NCI-H2081 (cell line): ENCODE measurements at regions not wholly inside any gene's neighbourhood (a gene's known extent, or its start where the extent isn't known, plus 50 kb on each side); places are given as distances from the start of the nearest gene placed in this dataset.
"Not testable (repeated sequence)": the region's sequence is repeated elsewhere in the genome, so short reads cannot be mapped to it uniquely, and the experiment has no call there.

ENCODE experiments used
- DNase-seq, 2 experiments: peaks; one replicate each; lab custom pipeline; 2025; lab: John Stamatoyannopoulos, UW

DNA sequence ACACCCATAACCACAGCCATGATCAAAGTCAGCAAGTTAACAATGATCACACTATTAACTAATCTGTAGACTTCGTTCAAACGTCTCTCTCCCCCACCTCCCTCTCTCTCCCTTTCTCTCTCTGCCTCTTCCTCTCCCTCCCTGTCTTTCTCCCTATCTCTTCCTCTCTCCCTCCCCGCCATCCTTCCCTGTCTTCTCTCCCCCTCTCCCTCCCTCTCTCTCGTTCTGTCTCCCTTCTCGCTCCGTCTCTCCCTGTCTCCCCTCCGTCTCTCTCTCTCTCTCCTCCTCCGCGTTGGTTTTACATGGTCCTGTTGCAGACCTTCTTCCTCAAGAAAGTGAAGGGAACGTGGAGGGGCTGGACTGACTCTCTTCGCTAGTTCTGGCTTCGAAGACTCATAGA lies 308.9 kb upstream of the FOXQ1 start:
- no peak for DNase-seq

DNA sequence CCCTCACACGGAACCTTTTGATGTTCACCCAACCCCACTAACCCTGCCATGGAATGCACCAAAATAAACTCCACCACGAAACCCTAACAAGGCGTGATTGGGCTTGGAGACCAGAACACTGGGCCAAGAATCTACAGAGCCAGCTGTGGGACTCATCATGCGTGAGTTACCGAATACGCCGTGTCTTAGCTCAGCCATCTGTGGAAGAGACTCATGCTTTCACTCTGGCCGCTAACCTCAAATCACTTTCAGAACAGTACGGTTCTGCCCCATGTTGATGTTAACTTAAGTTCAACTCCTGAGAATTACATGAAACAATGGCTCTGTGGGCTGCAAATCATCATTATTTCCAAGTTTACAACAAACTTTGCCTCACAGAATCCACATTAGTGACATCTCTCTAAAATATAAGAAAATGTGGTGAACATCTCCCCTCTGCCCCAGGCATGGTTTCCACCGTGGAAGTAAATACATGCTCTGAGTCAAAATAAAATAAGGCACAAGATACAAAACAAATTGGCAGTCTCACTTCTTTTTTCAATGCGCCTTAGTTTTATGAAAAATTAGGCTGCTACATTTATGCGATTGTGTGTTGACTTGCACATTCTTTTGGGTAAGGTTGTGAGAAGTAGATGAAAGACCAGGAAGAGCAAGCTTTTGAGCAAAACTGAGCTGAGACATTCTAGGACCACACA lies 308.9 kb upstream of the EXOC2 start:
- no peak for DNase-seq

DNA sequence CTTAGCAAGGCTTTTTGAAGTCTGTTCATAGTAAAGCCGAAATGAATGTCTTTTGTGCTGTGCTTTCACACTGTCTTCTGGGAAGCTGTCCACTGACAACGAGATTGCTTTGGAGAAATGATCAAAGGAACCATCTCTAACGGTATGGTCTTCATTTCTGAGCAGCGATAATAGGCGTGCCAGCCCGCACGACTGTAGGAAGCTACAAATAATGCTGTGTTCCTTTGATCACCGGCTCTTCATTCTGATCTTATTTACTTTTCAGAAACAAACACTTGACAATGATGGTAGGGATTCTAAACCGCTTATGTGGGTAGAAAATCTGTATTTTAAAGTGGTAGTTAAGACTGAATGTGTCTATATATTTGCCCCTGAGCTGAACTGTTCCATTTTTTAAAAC lies 306.6 kb upstream of the EXOC2 start:
- DNase-seq = no peak

DNA sequence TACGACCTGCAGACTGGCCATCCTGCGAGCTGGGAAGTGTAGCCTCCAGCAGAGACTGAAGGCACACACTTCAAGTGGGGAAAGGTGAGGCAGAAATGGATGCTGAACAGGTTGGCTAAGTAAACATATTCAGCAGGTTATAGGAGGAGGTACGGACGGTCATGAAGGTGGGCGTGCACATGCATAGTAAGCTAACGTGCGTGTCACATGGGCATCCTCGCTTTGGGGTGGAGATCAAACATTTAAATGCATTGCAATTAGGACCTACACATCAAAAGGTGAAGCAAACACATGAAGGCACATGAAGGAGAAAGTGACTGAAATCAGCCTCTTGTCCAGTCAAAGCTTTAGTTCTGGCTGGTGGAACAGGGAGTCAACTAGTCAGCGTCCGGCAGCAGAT lies 305.6 kb upstream of the EXOC2 start:
- DNase-seq = no peak

DNA sequence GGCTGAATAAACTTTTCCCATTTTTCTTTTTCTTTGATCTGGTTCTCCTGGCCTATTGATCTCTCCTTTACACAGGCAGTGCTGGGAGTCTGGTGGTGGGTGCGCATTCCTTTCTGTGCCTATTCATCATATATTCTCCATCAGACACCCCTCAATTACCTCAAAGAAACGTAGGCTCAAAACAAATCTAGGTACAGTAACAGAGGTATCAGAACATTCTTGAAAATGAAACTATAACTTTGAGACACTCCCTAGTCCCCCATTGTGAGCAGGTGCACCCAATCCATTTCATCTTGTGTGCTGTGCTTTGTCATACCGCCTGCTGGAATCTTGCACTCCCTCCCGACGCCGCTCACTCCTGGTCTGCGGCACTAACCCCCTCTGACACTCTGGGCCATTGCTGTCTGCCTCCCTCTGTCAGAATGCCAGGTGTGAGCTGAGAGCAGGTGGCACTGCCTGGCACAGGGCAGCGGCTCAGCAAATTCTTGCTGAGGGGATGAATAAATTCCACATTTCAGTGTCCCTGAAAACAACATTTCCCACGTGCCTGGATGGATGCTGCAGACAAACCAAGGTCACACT lies 303.4 kb upstream of the EXOC2 start:
- DNase-seq = no peak

DNA sequence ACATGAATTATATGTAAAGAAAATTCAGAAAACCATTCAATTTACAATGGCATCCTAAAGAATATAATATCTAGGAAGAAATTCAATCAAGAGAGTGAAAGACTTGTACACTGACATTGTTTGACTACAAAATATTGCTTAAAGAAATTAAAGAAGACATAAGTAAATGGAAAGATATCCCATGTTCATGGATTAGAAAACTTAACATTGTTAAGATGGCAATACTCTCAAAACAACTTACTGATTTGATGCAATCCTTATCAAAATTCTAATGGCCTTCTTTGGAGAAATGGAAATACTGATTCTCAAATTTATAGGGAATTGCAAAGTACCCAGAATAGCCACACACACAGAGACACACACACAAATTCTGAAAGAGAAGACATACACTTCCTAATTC lies 298.3 kb upstream of the EXOC2 start:
- DNase-seq = no peak

DNA sequence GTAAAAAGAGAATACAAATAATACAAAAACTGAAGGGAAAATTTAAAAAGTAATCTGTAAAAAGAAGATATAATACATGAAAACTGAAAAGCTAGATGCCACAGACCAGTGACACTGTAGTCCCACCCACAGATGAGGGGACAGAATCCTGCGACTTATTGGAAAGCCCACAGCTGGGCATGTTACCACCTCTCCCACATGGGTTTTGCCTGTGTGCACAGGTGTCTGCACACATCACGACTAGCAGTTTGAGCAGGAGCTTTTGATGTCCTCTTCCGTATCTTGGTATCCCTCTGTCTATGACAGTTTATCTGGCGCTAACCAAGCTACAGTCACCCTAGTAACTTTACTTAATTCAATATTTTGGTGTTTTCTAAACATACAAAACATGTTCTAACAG lies 291.1 kb upstream of the EXOC2 start:
- DNase-seq = no peak

DNA sequence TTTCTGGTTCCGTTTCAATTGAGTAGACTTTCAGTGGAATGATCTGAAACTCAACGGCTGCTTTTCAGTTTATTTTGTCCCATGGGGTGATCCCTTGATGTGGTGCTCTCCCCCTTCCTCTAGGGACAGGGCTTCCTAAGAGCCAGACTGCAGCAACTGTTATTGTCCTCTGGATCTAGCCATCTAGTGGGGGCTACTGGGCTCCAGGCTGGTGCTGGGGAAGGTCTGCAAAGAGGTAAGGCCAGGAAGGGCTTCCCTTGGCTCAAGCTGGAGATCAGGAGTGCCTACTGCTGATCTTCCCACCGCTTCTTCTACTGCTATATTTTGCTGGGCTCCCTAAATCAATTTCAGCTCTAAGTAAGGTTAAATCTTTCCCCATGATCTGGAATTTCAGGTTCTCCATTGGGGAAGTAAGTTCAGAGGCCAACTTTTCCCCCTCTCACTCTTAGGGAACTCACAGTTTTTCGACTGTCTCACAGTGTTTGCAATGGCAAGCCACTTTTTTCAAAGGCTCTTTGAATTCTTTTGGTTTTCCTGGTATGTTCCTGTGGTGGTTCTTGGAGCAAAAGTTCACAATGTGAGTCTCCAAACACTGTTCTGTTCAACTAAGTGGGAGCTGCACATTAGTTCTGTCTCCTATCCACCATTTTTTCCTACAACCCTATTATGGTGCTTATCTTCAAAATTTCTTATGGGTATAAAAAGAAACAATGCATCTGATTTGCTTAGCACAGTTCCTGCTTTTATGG lies 286.2 kb upstream of the EXOC2 start:
- DNase-seq = no peak

DNA sequence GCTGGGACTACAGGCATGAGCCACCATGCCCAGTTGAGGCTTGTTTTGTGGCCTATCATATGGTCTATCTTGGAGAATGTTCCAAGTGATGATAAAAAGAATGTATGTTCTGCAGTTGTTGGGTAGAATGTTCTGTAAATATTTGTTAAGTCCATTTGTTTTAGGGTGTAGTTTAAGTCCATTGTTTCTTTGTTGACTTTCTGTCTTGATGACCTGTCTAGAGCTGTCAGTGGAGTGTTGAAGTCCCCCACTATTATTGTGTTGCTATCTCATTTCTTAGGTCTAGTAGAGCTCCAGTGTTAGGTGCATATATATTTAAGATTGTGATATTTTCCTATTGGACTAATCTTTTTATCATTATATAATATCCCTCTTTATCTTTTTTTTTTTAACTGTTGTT lies 284.3 kb upstream of the EXOC2 start:
- not testable (repeated sequence) for DNase-seq

DNA sequence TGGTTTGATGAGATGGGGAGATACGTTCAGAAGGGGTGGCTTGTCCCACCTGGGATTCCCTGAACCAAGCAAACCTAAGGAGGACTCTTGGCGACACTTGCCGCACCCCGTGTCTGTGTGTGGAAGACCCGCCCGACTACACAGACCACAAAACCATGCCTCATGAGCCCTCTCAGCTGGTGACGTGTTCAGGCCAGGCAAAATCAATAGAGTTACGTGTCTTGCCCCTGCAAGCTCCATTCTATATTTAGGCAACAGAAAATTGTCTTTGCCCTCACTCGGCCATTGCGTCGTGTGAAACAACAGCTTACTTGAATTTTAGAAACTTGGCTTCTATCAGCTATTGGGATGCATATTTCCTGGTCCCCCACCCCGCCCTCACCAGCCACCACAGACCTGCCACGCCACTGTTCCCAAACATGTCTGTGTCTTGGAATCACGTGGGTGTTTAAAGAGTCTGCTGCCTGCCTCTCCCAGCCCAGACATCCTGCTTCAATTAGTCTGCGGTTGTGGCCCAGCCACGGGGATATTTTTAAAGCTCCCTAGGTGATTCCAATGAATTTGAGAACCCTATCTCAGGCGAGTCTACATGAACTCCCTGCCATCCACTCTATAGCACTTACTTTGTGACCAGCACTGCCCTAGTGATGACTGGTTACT lies 279.2 kb upstream of the EXOC2 start:
- no peak for DNase-seq

DNA sequence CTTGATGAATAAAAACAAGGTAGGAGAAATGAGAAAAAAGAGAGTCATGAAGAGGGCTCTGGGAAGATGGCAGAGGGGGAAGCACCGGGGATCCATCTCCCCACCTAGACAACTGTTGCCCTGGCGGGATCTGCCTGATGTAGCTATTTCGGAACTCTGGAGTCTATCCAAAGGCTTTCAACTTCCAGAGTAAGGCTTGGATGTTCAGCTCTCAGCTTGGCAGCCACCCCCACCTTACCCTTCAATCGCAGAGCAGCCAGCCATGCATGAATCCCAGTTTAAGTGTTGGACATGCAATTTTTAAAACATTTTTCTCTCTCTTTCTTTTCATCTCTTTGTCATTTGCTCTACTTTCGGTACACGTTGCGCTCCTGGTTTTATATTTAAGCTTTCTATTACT lies 275.9 kb upstream of the EXOC2 start:
- no peak for DNase-seq

DNA sequence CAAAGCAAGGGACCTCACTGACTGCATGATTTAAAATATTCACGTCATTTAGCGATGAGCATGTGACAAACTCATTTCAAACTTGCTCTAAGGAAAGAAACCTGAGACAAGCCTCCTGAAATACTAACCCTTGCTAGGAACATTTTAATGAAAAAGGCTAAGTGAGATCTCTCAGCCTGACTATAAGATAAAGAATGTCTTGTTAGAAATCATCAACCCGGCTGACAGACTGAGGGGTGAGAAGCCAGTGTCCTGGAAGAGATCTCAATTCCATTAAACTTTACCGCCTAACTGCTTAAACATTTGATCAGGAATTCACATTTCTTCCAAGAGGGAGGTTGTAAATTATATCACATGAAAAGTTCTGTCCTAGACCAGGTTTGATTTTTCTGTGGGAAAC lies 274.8 kb upstream of the EXOC2 start:
- DNase-seq = no peak

DNA sequence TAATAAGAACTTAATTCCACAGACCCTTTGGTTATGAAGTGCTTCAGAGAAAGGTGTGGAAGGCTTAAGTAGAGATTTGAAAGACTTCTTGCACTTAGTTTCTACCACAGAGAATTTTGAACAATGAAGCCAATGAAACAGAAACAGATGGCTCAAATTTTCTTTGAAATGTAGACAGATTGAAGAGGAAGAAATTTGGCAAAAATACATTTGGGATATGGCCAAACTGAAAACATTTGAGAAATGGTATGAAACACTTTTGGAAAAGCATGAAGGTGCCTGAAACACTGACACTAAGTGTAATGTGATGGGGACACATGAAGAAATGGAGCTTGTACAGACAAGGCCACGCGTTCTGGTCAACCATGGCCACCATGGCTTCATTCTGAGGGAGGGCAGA lies 272.4 kb upstream of the EXOC2 start:
- no peak for DNase-seq

DNA sequence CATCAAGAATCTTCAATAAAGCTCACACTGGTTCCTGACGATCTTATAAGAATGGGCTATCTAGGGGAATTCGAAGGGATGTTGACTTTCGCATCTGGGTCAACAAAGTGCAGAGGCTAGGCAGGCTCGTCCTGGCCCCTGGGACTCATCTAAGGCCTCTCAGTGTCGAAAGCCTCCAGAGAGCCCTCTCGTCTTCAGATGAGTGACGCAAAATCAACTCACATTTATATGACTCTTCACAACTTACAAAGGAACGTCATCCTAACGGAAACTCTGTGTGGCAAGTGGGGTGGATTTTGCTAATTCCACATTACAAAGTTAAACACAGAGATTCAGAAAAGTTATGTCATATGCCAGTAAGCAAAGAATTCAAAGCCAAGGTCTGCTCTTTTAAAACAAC lies 270.5 kb upstream of the EXOC2 start:
- no peak for DNase-seq

DNA sequence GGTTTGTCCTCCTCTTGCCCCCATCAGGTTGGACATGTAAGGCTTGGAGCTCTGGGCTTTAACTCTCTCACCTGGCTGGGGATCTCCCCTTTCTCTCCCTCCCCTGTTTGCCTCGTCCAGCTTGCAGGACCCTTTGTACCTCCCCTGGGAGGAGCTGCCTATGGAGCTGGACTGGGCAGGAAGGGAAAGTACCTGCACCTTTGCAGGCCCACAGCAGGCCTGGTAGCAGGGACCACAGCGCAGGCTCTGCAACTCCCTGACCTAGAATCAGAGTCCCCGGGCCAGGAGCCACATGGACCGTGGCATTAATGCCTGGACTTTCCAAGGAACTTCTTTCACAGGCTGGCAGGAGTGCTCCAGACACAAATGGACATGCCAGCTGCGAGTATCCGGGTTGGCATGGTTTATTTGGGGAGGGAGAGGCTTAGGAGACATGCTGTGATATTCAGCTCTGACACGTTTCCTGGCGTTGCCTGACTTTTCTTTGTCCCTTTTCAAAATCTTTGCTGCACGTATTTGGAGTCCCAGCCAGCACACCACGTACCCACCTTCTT lies 268.5 kb upstream of the EXOC2 start:
- no peak for DNase-seq

DNA sequence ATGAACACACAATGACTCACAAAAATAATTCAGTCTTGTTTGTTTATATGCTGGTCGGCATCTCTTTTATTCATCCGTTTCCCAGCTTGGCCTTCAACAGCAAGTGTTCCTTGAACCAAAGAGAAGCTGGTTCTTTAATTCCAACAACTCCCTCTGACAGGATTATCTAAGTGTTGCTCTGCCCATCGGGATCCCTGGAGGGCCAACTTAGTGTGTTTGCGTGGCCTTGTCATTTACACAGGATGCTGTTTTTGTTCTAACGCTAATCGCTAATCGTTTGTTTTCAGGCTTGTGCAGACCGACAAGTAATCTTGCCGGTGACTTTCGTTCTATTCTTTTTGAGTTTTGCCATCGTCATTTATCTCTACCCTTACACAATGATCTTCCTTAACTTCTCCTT lies 267.4 kb upstream of the EXOC2 start:
- no peak for DNase-seq

DNA sequence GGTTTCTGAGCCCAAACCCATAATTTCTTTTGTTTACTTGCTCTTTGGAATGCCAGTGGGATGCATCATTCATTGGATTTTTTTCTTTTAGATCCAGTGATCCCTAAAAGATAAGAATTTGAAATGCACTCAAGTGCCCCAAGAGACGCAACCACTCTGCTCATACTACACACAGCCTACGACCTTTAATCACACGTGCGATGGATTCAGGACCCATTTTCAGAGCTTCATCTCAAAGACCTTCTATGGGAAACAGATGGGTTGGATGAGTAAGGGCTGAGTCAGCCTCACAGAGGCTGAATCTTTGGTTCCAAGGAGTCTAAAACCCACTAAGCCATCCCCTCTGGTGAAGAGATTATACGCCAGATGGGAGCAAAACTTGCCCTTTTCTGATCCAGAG lies 265.5 kb upstream of the EXOC2 start:
- DNase-seq = no peak

DNA sequence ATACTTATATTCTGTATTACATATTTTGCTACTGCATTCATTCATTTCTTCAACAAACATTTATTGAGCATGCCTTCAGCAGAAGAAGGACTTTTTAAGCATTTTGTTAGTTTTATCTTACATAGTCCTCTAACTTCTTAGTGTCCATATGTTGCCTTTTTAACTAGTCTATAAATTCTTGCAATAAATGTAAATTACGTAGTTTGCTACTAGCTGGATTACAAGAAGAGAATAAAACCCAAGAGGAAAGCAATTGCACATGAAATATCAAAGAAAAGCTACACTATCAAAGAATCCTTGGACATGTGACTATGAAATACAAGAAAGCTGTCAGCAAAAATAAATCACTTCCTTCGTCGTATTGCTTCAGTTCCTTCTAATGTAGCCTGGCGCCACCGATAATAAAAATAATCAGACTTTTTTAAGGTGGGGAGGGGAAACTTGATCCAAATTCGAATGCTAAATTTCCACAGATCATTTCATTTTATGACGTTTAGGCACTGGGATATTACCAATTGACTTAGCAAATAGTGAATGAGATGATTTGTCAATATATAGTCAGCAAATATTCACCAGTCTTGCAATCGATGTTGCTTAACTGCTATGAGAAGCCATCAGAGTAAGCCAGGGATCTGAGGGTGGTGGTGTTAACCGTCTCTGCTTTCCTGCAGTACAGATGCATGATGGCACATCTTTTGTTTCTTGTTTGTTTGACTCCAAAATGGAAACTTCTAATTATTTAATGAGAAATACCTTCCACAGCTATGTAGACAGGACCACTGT lies 258.7 kb upstream of the EXOC2 start:
- no peak for DNase-seq

DNA sequence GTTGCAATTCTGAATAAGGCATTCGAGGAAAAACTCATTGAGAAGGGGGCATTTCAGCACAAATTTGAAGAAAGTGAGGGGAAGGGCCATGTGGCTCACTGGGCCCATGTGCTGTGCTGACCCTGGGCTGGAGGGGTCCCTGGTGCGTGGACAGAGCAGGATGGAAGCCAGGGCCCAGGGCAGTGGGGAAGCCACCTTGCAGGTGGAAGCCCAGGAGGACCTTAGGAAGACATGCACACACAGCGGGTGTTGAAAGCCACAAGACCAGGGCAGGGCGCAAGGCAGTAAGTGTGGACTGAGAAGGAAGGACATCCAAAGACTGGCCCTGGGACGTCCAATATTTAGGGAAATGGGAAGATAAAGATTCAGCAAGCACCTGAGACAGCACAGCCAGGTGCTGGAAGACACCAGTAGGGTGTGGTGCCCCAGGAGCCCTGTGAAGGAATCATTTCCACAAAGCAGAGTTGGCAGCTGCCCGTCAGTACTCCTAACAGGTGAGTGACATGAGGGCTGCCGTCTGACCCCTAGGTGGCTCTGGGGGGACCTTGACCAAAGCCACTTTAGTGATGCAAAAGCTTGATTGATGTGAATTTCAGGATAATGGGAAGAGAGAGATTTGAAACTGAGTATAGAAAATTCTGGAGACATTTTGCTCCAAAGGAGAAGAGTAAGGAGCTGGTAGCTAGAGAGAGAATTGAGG lies 254.4 kb upstream of the EXOC2 start:
- DNase-seq = no peak

DNA sequence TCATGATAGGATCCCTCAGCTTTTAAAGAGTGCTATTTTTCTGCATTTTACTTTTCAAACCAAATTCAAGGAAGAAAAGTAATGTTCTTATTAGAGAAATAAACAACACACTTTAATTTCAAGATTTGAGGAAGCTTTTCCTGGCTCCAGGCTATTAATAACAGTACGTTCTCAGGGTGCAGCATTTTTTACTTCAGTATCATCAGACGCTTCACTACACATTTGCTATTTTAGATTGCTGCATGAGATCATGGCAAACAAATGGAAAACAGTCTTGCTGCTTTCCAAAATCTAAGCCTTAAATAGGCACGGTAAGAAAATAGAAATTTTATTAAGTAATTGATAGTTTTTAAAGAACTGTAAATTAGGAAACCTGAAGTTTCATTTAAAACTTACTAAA lies 253.6 kb upstream of the EXOC2 start:
- DNase-seq = no peak

DNA sequence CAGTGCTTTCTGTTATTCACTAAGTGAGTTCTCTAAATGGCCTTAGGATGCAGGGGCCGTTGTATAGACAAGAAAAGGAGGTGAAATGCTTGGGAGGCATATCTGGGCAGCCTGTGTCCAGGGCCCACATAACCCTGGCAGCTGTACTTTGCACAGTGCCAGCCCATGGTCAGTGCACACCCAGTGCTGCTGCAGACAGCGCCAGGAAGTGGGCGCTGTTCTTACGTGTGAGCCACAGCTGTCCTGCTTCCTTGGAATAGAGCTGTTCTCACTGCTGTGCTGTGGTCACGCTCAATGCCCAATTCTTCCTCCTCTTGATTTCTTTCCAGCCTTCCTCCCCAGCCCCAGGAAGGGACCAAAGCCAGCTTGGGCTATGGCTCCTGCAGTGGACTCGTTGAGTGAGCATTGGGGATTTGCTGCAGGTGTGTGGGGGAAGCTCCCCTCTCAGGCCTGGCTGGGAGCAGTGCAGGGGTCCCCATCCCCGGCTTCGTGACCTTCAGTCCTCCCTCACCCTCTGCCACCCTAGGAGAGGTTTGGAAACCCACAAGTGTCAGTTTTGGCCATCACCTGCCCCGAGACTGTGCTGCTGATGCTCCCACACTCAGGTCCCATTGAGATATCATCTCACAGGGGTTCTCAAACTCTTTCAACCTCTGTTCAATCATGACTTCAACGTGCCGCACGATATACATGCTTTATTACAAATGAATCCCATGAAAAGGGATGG lies 246.8 kb upstream of the EXOC2 start:
- no peak for DNase-seq
